Choroid plexus epithelial cell (primary cell): ENCODE measurements at regions not wholly inside any gene's neighbourhood (a gene's known extent, or its start where the extent isn't known, plus 50 kb on each side); places are given as distances from the start of the nearest gene placed in this dataset.
"Not testable (repeated sequence)": the region's sequence is repeated elsewhere in the genome, so short reads cannot be mapped to it uniquely, and the experiment has no call there.

Source experiments
- DNase-seq: peaks from one replicate; pipeline ENCODE4 v3.0.0-alpha.2; 2010; ENCODE audit warnings: low read depth
- H3K4me3 ChIP-seq: 2 replicates; pipeline ENCODE4 v1.5.1; 2011; ENCODE audit warnings: low read depth, mild to moderate bottlenecking, control low read depth, low read length, moderate library complexity
- CTCF ChIP-seq: conservative IDR thresholded peaks from 2 replicates; pipeline ENCODE4 v1.5.1; 2011; ENCODE audit warnings: low read depth, mild to moderate bottlenecking, control low read depth, inconsistent platforms, low read length, moderate library complexity

- TF ChIP-seq CTCF, result no peak
- H3K4me3 ChIP-seq, result no peak overlapping the region
- no peak for DNase-seq
Observed at GRCh38 chr6:167402195-167402686, 77.4 kb downstream of the TTLL2 start.

DNA sequence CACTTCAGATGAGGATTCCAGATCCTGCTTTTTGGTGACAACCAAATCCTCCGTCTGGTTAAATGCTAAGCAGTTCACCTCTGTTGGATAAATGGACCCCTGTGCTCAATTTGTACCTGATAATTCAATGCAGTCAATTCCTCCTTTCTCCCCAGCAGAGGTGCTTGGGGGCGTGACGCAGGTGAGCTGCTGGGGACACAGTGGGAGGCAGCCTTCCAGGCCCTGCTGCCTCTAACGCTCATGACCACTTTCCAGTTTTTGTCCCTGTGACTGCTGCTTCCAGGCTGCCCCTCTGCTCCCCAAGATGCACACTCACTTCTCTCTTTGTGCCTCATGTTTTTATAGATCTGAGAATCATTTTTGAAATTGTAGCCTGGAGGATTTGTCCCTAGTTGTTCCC lies 78.5 kb downstream of the TTLL2 start:
- no peak for TF ChIP-seq CTCF
- H3K4me3 ChIP-seq, result no peak overlapping the region
- DNase-seq, result no peak

GRCh38 chr6:167404385-167405049 lies 79.6 kb downstream of the TTLL2 start:
- no peak for DNase-seq
- TF ChIP-seq CTCF, result no peak
- H3K4me3 ChIP-seq, result no peak overlapping the region

DNA sequence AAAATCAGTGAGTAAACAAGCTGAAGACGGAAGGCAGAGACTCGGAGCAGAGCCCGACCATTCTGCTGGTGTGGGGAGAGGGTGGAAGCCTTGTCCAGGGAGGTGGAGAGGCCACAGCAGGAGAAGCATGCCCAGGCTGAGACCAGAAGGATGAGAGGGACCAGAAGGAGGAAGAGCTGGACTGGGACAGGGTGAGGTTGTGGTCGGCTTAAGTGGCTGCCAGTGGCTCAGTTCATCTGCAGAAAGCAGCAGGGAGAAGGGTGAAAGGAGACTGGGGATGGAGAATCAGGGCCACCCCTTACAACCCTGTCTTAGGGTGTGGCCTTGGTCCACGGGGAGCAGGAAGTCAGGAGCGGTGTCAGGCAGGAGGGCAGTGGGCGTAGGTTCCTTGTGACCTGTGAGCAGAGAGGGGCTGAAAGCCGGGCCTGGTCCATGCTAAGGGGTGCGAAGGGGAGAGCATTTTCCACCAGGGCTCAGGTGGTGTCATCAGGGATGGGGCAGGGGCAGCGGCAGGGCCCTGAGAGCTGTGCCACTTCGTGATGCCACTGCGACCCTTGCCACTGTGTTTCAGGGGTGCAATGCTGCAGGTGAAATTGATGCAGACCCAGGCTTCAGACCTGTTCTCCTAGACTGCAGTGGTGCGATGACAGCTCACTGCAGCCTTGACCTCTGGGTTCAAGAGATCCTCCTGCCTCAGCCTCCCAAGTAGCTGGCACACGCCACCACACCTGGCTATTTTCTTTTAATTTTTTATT lies 81.1 kb downstream of the TTLL2 start:
- no peak for TF ChIP-seq CTCF
- DNase-seq, result no peak
- no peak overlapping the region for H3K4me3 ChIP-seq

DNA sequence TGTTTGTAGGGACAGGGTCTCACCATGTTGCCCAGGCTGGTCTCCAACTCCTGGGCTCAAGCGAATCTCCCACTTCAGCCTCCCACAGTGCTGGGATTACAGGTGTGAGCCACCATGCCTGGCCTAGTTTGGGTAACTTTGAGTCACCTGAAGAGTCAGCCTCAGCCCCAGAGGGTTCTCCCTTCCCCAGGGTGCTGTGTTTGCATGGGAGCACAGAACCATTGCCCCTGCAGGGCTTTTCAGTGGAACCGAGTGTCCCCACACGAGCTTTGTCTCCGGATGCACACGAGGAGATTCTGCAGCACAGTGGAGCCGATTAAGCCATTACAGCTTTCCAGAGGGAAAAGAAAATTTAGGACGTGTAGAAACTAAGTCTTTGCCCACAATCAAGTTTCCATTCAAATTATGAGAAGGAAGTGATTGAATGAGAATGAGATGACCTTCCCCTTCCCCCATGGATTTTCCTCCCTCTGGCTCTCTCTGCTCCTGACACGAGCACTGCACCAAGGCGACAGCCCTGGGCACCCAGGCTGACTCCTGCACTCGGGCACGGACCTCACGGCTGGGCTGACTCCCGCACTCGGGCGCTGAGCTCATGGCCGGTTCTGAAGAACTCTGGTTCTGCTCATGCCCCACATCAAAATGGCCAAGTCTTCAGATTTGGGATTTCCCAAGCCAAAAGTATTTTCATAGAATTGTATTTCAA lies 81.8 kb downstream of the TTLL2 start:
- not testable (repeated sequence) for DNase-seq, H3K4me3 ChIP-seq

- DNase-seq, result no peak
- TF ChIP-seq CTCF, result no peak
- no peak overlapping the region for H3K4me3 ChIP-seq
Observed at GRCh38 chr6:167407239-167408064, 82.6 kb downstream of the TTLL2 start.
